Activated effector memory CD4-positive, alpha-beta T cell treated with anti-CD3 and anti-CD28 coated beads, Interleukin-2, amount 50 U/mL, for 16 hours (primary cell): ENCODE measurements at regions not wholly inside any gene's neighbourhood (a gene's known extent, or its start where the extent isn't known, plus 50 kb on each side); places are given as distances from the start of the nearest gene placed in this dataset.
"Not testable (repeated sequence)": the region's sequence is repeated elsewhere in the genome, so short reads cannot be mapped to it uniquely, and the experiment has no call there.

ENCODE experiments used
- DNase-seq: peaks from one replicate; pipeline ENCODE4 v3.0.0-alpha.2; 2020

GRCh38 chr14:22383515-22384166 lies 205.4 kb downstream of the DAD1 start:
- no peak for DNase-seq

DNA sequence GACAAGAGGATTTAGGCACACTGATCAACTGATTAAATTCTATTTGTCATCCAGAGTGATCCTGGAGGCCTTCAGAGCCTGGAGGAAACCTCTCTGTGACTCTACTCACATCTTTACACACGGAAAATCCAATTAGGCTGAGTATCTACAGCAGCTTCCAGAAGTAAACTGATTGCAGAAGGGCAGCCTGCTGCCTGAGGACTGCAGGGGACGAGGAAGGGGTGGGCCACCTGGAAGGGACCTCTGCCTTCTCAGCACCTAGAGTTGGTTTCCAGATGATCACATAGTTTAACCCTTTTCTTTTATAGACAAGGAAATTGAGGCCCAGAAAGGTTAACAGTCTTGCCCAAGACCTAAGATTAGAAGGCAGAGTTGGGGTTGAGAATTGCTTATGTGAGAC lies 206.1 kb downstream of the DAD1 start:
- no peak for DNase-seq

GRCh38 chr14:22382395-22382794 lies 206.6 kb downstream of the DAD1 start:
- no peak for DNase-seq

DNA sequence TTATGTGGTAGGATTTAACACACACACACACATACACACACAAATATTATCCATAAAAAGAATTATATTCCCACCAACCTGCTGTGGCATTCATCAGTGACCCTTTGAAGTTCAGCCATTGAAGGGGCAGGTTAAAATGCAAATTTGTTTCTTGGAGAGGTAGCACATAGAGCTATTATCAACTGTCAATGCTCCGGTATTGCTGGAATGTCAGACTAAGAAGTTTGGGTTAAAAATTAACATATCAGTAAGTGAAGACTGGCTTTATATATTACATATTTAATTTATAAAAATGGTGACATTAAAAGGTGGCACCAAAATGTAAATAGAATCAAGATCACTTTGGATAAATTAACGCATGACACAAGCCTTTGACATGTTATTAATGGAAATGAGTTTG lies 207.3 kb downstream of the DAD1 start:
- DNase-seq = no peak

DNA sequence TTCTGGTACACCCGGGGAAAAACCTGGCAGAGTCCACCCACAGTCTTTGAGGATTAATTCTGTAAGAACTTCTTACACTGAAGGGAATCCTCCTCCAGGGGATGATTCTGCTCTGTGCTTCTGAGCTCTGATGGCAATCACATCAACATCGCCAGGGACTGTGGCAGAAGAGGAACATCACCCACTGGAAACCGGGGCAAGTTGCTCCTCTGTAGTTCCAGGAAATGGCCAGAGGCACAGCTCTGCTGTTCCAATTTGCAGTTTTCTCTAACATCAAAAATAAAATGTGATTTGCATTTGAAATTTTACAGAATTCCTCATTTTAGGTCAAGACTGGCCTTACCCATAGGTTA lies 207.6 kb downstream of the DAD1 start:
- DNase-seq = no peak

DNA sequence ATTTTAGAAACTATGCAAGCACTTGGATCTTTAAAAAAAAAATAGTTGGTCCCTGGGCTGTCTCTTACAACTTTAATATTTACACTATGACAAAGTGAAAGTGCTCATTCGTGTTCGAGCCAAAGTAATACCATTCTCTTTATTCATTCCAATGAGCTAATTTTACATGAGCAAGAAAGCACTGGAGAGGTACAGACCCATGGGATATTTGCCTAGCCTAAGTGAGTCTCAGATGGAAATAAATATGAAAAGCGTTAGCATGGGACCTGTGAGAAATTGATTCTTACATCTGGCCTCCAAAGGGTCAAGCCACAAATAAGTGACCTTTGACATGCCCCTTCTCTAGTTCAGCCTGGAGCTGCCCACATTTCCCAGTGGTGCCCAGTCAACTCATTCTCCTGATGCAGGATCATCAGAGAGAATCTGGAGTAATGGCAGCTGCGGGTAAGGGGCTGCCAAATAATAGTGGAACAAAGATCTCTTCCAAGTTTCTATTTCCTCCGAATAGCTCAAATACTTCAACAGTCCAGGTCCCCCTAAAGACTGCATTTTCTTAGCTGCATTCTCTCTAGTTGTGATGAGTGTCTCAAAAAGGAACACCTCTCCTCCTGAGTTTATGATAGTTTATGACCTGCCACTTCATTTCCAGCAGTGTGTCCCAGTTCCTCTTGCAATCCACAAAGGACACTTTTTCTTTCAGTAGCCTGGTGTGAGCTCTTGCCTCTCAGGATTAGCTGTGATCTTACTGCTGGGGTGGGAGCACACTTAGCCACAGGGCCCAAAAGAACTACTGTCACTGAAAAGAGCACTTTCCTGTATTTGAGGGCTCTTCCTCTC lies 208.2 kb downstream of the DAD1 start:
- no peak for DNase-seq

DNA sequence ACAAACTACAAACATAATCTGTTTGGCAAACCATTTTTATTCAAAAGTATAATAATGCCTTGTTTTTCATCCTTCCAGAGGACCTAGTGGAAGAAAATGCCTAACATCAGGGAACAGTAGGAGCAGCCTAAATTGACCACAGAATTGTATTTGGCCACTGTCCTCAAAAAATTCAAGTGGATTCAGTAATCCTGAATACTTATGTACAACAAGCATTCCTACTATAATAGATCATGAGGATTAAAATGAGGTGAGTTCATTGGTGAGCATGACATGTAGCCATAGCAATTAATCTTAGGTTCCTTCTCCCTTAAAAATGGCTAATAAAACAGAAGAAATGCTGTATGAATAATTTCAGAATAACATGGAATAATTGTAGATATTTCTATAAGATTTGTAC lies 209.3 kb downstream of the DAD1 start:
- no peak for DNase-seq

DNA sequence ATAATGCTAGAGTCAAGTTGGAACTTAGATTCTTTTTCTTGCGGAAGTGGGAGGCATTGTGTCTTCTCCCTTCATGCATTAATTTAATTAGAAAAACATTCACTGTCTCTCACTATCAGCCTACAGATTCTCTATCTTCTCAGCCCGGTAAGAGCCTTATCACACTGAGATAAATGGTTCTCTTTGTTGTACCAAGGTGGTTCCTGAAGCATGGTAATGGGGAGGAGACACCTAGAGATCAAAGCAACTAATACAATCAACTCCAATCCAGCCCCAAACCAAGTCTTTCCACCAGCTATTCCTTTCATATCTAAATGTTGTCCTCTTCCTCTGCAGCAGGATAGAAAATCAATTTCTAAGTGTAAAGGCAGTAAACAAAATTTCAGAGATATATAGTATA lies 210.8 kb downstream of the DAD1 start:
- DNase-seq = no peak

DNA sequence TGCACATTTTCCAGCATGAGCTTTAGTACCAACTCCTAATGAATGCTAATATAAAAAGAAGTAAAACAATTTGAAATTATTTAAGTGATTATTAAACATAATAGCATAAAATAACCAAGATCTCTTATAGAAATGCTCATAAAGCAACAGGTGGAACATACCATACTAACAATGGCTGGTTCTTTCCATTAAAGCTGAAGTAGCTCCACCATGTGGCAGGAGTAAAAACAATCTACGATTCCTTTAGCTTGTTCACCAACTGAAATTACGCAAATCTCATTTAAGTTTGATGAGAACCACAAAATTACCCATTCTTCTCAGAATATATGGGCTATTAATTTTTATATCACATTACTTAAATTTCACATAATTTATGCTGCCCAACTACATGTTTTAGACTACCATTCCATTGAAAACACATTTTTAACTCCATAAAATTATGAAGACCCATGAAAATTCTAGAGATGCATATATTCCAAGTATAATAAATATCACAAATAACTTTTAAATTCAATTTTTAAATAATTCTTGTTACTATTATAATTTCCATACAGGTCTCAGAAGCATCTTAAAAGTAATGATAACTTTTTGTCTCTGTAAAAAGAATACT lies 213.6 kb downstream of the DAD1 start:
- DNase-seq = no peak

DNA sequence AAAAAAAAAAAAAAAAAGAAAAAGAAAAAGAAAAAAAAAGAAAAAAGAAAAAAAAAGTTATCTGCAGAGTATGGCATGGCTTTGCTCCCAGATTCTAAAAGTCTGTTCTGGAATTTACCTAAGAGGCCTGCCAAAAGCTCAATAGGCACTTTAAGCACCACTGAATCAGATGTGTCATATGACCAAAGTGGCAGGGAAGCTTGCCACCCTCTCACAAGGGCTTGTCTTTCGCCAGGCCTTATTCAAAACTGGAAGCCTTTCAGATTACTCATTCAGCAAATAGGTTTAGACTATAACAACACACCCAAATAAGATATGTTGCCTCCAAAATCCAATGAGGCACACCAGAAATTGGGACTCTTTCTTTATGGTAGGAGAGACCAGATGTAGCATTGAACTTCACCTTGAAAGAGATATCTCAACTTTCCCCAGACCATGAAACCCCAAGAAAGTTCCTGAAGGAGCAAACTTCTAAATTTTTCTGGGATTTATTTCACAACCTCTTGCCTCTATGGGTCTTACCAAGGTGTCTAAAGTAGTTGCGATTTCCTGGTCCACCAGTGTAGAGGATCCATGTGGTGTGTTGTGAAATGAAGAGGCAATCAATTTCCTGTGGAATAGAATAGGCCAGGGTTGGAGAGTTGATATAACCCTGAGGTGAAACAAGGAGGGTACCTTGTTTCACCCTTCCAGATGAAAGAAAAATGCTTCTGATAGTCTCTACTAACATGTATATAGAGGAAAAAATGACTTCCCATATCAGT lies 218.8 kb downstream of the DAD1 start:
- DNase-seq = no peak

- no peak for DNase-seq
Observed at GRCh38 chr14:22358726-22359125, 230.3 kb downstream of the DAD1 start.

DNA sequence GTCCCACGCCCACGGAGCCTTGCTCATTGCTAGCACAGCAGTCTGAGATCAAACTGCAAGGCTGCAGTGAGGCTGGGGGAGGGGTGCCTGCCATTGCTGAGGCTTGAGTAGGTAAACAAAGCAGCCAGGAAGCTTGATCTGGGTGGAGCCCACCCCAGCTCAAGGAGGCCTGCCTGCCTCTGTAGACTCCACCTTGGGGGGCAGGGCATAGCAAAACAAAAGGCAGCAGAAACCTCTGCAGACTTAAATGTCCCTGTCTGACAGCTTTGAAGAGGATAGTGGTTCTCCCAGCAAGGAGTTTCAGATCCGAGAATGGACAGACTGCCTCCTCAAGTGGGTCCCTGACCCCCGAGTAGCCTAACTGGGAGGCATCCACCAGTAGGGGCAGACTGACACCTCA lies 239.7 kb downstream of the DAD1 start:
- not testable (repeated sequence) for DNase-seq

- no peak for DNase-seq
Observed at GRCh38 chr14:22344673-22345072, 244.4 kb downstream of the DAD1 start.

DNA sequence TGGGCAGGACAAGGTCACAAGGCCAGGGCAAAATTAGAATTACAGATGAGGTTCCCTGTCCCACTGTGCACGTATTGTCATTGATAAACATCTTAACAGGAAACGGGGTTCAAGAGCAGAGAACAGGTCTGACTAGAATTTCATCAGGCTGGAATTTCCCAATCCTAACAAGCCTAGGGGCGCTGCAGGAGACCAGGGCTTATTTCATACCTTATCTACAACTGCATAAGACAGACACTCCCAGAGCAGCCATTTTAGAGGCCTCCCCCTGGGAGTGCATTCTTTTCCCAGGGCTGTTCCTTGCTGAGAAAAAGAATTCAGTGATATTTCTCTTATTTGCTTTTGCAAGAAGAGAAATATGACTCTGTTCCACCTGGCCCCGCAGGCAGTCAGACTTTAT lies 244.8 kb downstream of the DAD1 start:
- not testable (repeated sequence) for DNase-seq

DNA sequence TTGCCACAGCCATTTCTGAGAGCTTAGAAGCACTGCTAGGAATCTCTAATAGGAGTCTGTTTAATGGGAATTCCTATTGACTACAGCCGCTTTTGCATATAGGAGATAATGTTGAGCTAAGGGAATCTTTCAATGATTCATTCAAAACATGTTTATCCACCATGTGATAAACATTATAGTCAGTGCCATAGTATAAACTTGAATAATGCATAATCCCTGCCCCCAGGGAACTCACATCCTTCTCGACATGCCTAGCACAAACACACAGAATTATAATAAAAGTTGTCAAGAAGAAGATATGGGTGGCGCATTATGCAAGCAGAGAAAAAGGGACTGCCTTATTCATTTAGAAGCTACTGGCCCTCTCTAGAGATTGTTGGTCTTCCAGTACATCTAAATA lies 248.0 kb downstream of the DAD1 start:
- no peak for DNase-seq

GRCh38 chr14:22338917-22339715 lies 249.9 kb downstream of the DAD1 start:
- no peak for DNase-seq

- DNase-seq = no peak
Observed at GRCh38 chr14:22338381-22338780, 250.6 kb downstream of the DAD1 start.

DNA sequence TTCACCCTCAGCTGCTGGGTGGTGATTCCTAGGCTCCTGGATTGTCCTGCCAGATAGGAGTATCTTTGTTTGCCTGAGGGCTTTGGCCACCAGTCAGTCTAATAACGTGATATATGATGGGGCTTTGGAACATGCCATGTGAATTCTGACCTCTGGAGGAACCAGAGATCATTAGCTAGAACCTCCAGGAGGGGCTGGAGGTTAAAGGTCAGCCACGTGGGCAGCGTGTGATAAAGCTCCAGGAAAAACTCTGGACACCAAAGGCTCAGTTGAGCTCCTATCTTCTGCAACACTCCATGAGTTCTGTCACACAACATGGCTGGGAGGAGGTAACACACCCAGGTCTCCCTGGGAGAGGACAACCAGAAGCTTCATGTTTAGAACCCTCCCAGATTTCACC lies 251.1 kb downstream of the DAD1 start:
- DNase-seq = no peak

DNA sequence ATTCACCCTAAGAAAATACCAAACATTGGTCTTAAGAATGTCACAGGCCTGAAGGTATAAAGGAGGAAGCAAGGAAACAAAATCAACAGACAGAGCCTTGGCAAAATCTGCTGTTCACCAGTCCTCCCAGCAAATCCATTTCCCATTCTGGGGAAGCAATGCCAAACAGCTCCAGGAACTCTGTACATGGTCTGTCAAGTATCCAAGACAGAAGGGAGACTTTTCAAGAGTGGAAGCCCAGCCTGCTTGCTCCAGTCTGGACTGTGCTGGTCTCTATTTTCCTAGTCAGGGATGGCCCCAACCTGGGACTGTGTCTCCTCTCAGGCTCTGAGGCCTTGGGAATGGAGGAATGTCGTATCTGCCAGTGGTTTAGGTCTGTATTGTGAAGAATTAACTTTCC lies 251.5 kb downstream of the DAD1 start:
- DNase-seq = no peak

GRCh38 chr14:22336031-22336430 lies 253.0 kb downstream of the DAD1 start:
- no peak for DNase-seq

- no peak for DNase-seq
Observed at GRCh38 chr14:22334627-22335026, 254.4 kb downstream of the DAD1 start.

DNA sequence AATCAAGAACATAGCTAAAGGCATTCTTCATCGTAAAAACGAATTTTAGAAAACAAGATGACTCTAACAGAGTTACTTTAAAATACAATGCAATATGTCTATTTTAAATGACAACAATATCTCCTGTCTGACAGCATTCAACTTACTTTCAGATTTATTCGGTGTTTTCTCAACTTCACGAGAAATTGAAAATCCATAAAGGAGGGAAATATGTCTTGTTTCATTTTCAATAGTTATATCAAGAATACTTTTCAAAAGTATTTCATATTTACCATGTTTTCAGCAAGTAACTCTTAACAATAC lies 254.8 kb downstream of the DAD1 start:
- DNase-seq = no peak
